MCF 10A (cell line): ENCODE measurements at regions not wholly inside any gene's neighbourhood (a gene's known extent, or its start where the extent isn't known, plus 50 kb on each side); places are given as distances from the start of the nearest gene placed in this dataset.

Experiments
- BruUV-seq: library from RNA; stranded (reverse); fragments of 400-500 nt; replicated peaks from 2 replicates; lab custom pipeline; 2021; lab: Mats Ljungman, UMichigan
- CTCF ChIA-PET: fragments of 300-600 bp; sonication (Branson Sonifier 250); formaldehyde crosslinking; extraction: SDS; loops from one replicate; lab custom pipeline; 2021; ENCODE audit warnings: antibody characterized with exemption, inconsistent platforms; lab: Yijun Ruan, JAX
- POLR2A ChIA-PET: fragments of 300-600, 350-650 bp; sonication (Branson Sonifier 250); formaldehyde crosslinking; extraction: SDS; loops from one replicate; lab custom pipeline; 2020; ENCODE audit warnings: antibody characterized with exemption, inconsistent platforms; lab: Yijun Ruan, JAX
- DNase-seq: peaks from one replicate; pipeline ENCODE4 v3.0.0-alpha.2; 2018; ENCODE audit not compliant: unreplicated experiment
- H3K27ac Mint-ChIP-seq: one replicate; pipeline ENCODE4 v1.8.0; 2022; ENCODE audit warnings: mild to moderate bottlenecking, low read depth, mixed read lengths; ENCODE audit not compliant: unreplicated experiment
- H3K27me3 Mint-ChIP-seq: one replicate; pipeline ENCODE4 v1.8.0; 2022; ENCODE audit warnings: mixed read lengths; ENCODE audit not compliant: insufficient read depth, unreplicated experiment
- H3K36me3 Mint-ChIP-seq: one replicate; pipeline ENCODE4 v1.8.0; 2022; ENCODE audit warnings: mild to moderate bottlenecking, moderate library complexity, mixed read lengths; ENCODE audit not compliant: insufficient read depth, unreplicated experiment
- H3K4me1 Mint-ChIP-seq: one replicate; pipeline ENCODE4 v1.8.0; 2022; ENCODE audit warnings: mixed read lengths; ENCODE audit not compliant: insufficient read depth, unreplicated experiment
- H3K4me3 Mint-ChIP-seq: one replicate; pipeline ENCODE4 v1.8.0; 2022; ENCODE audit warnings: mild to moderate bottlenecking, moderate library complexity, mixed read lengths; ENCODE audit not compliant: unreplicated experiment
- H3K9me3 Mint-ChIP-seq: one replicate; pipeline ENCODE4 v1.8.0; 2022; ENCODE audit warnings: mixed read lengths; ENCODE audit not compliant: unreplicated experiment
- CTCF ChIP-seq: fragments of 200-600 bp; IDR thresholded peaks from one replicate; pipeline ENCODE4 v1.8.0; 2022; ENCODE audit warnings: antibody characterized with exemption, mild to moderate bottlenecking; ENCODE audit not compliant: unreplicated experiment
- intact Hi-C: fragments of 100-400 bp; cut with micrococcal nuclease; formaldehyde crosslinking; loops from 2 replicates; pipeline ENCODE4 v1.14.1; 2022

DNA sequence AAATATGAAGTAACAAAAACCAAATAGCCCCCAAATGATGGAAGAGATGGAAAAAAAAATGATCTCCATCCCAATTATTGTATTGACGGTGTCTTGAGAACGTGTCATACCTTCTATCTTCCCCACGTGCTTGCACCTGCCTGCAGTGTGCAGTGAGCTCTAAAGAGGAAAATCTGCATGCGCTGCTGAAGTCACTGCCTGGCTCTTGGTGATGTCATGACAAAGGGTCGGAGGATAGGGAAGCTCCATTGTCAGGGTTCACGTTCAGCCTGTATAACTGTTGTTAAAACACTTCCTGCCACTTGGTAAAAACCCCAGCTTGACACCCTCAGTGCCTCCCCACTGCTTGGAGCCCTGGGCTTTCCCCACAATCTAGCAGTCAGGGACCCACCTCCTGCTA is 549.2 kb upstream of the MKI67 start:
- BruUV-seq: no TSS peak
- CTCF ChIA-PET: interaction anchor here (0.6 kb wide), 1 partner anchor 1036 kb away, joined by 3 read pairs; no protein-coding TSS in a partner anchor
- no peaks in the 10 kb centered on the region for H3K9me3 Mint-ChIP-seq

DNA sequence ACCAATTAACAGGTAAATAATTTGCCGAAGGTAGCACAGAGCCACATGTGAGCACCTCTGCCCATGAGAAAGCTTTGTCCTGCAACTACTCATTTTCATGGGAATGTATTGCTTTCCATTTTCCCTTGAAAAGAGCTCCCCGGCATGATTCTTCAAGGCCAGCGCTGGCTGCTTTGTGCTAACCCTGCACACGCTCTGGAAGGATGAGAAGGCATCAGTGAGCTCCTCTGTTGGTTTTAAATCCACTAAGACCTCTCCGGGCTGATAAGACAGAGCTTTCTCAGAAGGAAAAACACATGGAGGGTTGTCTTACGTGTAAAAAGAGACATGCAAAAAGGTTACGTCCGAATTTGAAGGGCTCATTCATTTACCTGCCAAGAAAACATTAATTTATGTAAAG is 553.9 kb upstream of the MKI67 start:
- ChIA-PET CTCF (interaction anchor here (0.6 kb wide), 1 partner anchor 1959 kb away, joined by 4 read pairs; no protein-coding TSS in a partner anchor), POLR2A (no interaction called here)
- no peaks in the 10 kb centered on the region for H3K4me1 Mint-ChIP-seq
- H3K27ac Mint-ChIP-seq: no peak overlapping the region
- no peak overlapping the region for H3K4me3 Mint-ChIP-seq
- intact Hi-C loops: no loop called here
- DNase-seq: no peak
- no peaks in the 10 kb centered on the region for H3K36me3 Mint-ChIP-seq
- peaks cover 32% of the 10 kb centered on the region for H3K27me3 Mint-ChIP-seq
- no TSS peak for BruUV-seq
- H3K9me3 Mint-ChIP-seq: no peaks in the 10 kb centered on the region
- no peak for TF ChIP-seq CTCF

More for the DNA sequence above, 549.2 kb upstream of the MKI67 start:
- Mint-ChIP-seq H3K27me3 (peaks cover 43% of the 10 kb centered on the region), H3K4me3 (no peak overlapping the region), H3K27ac (no peak overlapping the region), H3K36me3 (no peaks in the 10 kb centered on the region), H3K4me1 (no peaks in the 10 kb centered on the region)
- POLR2A ChIA-PET: no interaction called here
- intact Hi-C loops: no loop called here
- no peak for DNase-seq
- no peak for TF ChIP-seq CTCF

GRCh38 chr10:128684215-128684614 is 558.0 kb upstream of the MKI67 start:
- Mint-ChIP-seq H3K27ac (no peak overlapping the region), H3K9me3 (no peaks in the 10 kb centered on the region), H3K4me1 (no peaks in the 10 kb centered on the region), H3K27me3 (peaks cover 12% of the 10 kb centered on the region), H3K36me3 (no peaks in the 10 kb centered on the region), H3K4me3 (no peak overlapping the region)
- no peak for DNase-seq
- BruUV-seq: no TSS peak
- CTCF ChIA-PET: interaction anchor here (0.6 to 1.2 kb wide), 2 partner anchors 19 to 415 kb away, joined by 3 read pairs; no protein-coding TSS in a partner anchor
- POLR2A ChIA-PET: no interaction called here
- intact Hi-C loops: no loop called here
- no peak for TF ChIP-seq CTCF

DNA sequence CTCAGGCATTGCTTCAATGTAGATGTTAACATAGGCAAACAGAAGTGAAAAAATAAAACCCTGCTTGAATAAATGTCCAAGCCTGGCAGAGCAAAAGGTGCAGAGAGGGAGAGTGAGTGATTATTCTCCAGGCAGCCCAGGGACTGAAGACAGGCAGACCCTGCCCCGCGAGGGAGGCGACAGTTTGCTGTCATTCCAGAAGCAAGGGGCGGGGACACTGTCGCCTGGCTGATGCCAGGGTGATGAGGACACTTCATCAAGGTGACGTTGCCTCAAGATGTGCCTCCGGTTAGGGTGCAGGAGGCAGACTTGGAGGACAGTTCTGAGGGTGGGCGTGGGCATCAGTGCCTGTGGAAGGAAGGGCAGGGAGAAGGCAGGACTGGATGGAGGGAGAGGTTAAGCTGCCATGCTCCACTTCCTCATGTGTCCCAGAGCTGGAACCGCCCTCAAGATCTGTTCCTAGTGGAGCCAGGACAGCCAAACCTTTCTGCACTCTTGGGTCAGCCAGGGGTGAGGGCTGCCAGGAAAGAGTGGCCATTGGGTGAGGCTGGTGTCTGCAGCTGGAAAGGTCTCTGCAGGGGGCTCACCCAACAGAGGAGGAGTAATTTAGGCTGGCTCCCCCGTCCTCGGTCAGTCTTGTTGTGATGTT is 560.5 kb upstream of the MKI67 start:
- no peaks in the 10 kb centered on the region for H3K9me3 Mint-ChIP-seq
- DNase-seq: no peak
- no peaks in the 10 kb centered on the region for H3K36me3 Mint-ChIP-seq
- no peak for TF ChIP-seq CTCF
- H3K4me3 Mint-ChIP-seq: no peak overlapping the region
- POLR2A ChIA-PET: no interaction called here
- CTCF ChIA-PET: no interaction called here
- intact Hi-C loops: no loop called here
- peaks cover 29% of the 10 kb centered on the region for H3K27me3 Mint-ChIP-seq
- no TSS peak for BruUV-seq
- H3K27ac Mint-ChIP-seq: no peak overlapping the region
- no peaks in the 10 kb centered on the region for H3K4me1 Mint-ChIP-seq
